Thyroid gland (tissue), 4 donors: ENCODE measurements at regions not wholly inside any gene's neighbourhood (a gene's known extent, or its start where the extent isn't known, plus 50 kb on each side); places are given as distances from the start of the nearest gene placed in this dataset.

ENCODE experiments used
- DNase-seq, 2 donors: peaks; one replicate each; pipeline ENCODE4 v3.0.0-alpha.2; 2019
- H3K27ac ChIP-seq, 3 donors: fragments of 200-600 bp; sonication (generic); 1 replicate in 2 of 3; 2 replicates in 1 of 3; pipeline ENCODE4 v1.5.1; 2016 to 2019; ENCODE audit warnings: mild to moderate bottlenecking in 1 of 3, moderate library complexity in 1 of 3
- H3K27me3 ChIP-seq: fragments of 200-600 bp; sonication (generic); one replicate; pipeline ENCODE4 v1.5.1; 2019
- H3K36me3 ChIP-seq, 2 donors: fragments of 200-600 bp; sonication (generic); one replicate each; pipeline ENCODE4 v1.5.1; 2016 to 2019
- H3K4me1 ChIP-seq, 2 donors: fragments of 200-600 bp; sonication (generic); one replicate each; pipeline ENCODE4 v1.5.1; 2017 to 2019
- H3K4me3 ChIP-seq, 3 donors: fragments of 200-600 bp; sonication (generic); replicated peaks in 1 of 3; 1 replicate in 2 of 3; 2 replicates in 1 of 3; pipeline ENCODE4 v1.5.1; 2016; ENCODE audit warnings: mild to moderate bottlenecking in 1 of 3
- H3K9me3 ChIP-seq: fragments of 200-600 bp; sonication (generic); one replicate; pipeline ENCODE4 v1.5.1; 2017
- CTCF ChIP-seq, 6 experiments: fragments of 200-600 bp in 3 of 6; fragments of 450-650 bp in 3 of 6; sonication (generic) in 3 of 6; IDR thresholded peaks; one replicate each; pipeline ENCODE4 v1.5.1; 2016 to 2019; ENCODE audit warnings: antibody characterized with exemption in 6 of 6, mild to moderate bottlenecking in 2 of 6, inconsistent platforms in 1 of 6, moderate library complexity in 1 of 6
- POLR2A ChIP-seq, 2 donors: fragments of 450-650 bp; IDR thresholded peaks; one replicate each; pipeline ENCODE4 v1.6.1; 2017; ENCODE audit warnings: antibody characterized with exemption in 2 of 2, mild to moderate bottlenecking in 2 of 2, moderate library complexity in 1 of 2
- WGBS, 2 donors: methylation state at CpG; one replicate each; pipeline ENCODE4 v1.1.5; 2017; 5-methylcytosine and 5-hydroxymethylcytosine counted together
- intact Hi-C: fragments of 100-400 bp; cut with DNase I; formaldehyde crosslinking; loops from one replicate; pipeline ENCODE4 v1.15.1; 2023

- no peak overlapping the region for H3K4me3 ChIP-seq
- no peaks in the 10 kb centered on the region for H3K4me1 ChIP-seq
- TF ChIP-seq CTCF (IDR thresholded peaks at IDR 0.05) (no peak), POLR2A (IDR thresholded peaks at IDR 0.05) (no peak)
- 57 to 58% methylated on average over 6 of the region's 6 CpGs for WGBS, 2 donors
- intact Hi-C loops, result no loop called here
- no peak for DNase-seq
- no peaks in the 10 kb centered on the region for H3K27me3 ChIP-seq
- no peak overlapping the region for H3K27ac ChIP-seq
- H3K36me3 ChIP-seq, result no peaks in the 10 kb centered on the region
- no peaks in the 10 kb centered on the region for H3K9me3 ChIP-seq
Observed at GRCh38 chr20:4490606-4491280, 195.5 kb upstream of the PRNP start.

- Histone ChIP-seq H3K27ac (no peak overlapping the region), H3K36me3 (no peaks in the 10 kb centered on the region), H3K9me3 (no peaks in the 10 kb centered on the region), H3K4me3 (no peak overlapping the region), H3K4me1 (no peaks in the 10 kb centered on the region), H3K27me3 (no peaks in the 10 kb centered on the region)
- intact Hi-C loops, result no loop called here
- WGBS, 2 donors, result 71 to 79% methylated on average over 3 of the region's 3 CpGs
- no peak for TF ChIP-seq CTCF (IDR thresholded peaks at IDR 0.05)
- no peak for TF ChIP-seq POLR2A (IDR thresholded peaks at IDR 0.05)
- DNase-seq, result peak in 1 of 2 donors; percentile 8
Observed at GRCh38 chr20:4490045-4490444, 196.2 kb upstream of the PRNP start.

GRCh38 chr20:4488407-4489339, 197.6 kb upstream of the PRNP start:
- DNase-seq, result no peak
- 85 to 88% methylated on average over 9 of the region's 9 CpGs for WGBS, 2 donors

GRCh38 chr20:4484379-4484997, 201.8 kb upstream of the PRNP start:
- H3K4me1 ChIP-seq, result no peaks in the 10 kb centered on the region
- intact Hi-C loops, result no loop called here
- no peaks in the 10 kb centered on the region for H3K36me3 ChIP-seq
- no peak overlapping the region for H3K4me3 ChIP-seq
- TF ChIP-seq CTCF (IDR thresholded peaks at IDR 0.05) (no peak), POLR2A (IDR thresholded peaks at IDR 0.05) (no peak)
- 75 to 84% methylated on average over 5 of the region's 5 CpGs for WGBS, 2 donors
- H3K9me3 ChIP-seq, result no peaks in the 10 kb centered on the region
- DNase-seq, result no peak
- no peak overlapping the region for H3K27ac ChIP-seq
- no peaks in the 10 kb centered on the region for H3K27me3 ChIP-seq

More at GRCh38 chr20:4488407-4489339, 197.6 kb upstream of the PRNP start:
- no peaks in the 10 kb centered on the region for H3K36me3 ChIP-seq
- no peaks in the 10 kb centered on the region for H3K9me3 ChIP-seq
- no peaks in the 10 kb centered on the region for H3K27me3 ChIP-seq
- H3K4me1 ChIP-seq, result no peaks in the 10 kb centered on the region
- no peak overlapping the region for H3K4me3 ChIP-seq
- intact Hi-C loops, result no loop called here
- TF ChIP-seq CTCF (IDR thresholded peaks at IDR 0.05) (no peak), POLR2A (IDR thresholded peaks at IDR 0.05) (no peak)
- H3K27ac ChIP-seq, result no peak overlapping the region
